ENCODE measurements at regions not wholly inside any gene's neighbourhood (a gene's known extent, or its start where the extent isn't known, plus 50 kb on each side); places are given as distances from the start of the nearest gene placed in this dataset.

DNA sequence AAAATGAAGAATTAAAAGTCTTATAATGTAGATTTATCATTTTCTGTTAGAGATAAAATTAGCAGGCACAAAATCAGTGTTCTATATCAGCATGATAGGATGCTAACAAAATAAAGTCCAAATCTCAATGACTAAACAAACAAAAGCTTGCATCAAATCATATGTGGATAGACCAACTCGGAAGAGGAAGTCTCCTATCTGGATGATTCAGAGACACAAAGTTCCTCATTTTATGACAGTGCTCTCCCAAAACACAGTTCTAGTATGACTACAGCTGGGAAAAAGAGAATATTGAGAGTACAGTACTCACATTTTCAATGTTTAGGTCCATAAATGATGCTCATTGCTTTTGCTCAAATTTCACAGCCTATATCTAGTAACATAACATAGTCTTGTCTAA, 376.1 kb upstream of the CTSO start:
- Histone ChIP-seq H3K4me2 (ENCODE audit: low read length) (no peak overlapping the region), H2AFZ (ENCODE audit: low read length) (no peak overlapping the region), H3K27ac (ENCODE audit: low read depth, low read length, poor library complexity, severe bottlenecking) (no peak overlapping the region), H3K79me2 (ENCODE audit: insufficient read depth, low read depth, low read length) (no peaks in the 10 kb centered on the region), H3K9me3 (ENCODE audit: low read length) (no peaks in the 10 kb centered on the region), H3K4me3 (ENCODE audit: low read depth, low read length, poor library complexity, severe bottlenecking) (no peak overlapping the region), H3K9me2 (ENCODE audit: insufficient read depth, low read length) (no peaks in the 10 kb centered on the region), H3K4me1 (ENCODE audit: insufficient read depth, low read length, poor library complexity, severe bottlenecking) (no peaks in the 10 kb centered on the region), H4K20me1 (ENCODE audit: insufficient read depth, low read length) (no peaks in the 10 kb centered on the region), H3K36me3 (ENCODE audit: insufficient read depth, low read length) (no peaks in the 10 kb centered on the region)
- intact Hi-C loops (cut with micrococcal nuclease; ENCODE audit: unreplicated experiment): no loop called here
- CTCF ChIA-PET (ENCODE audit: unreplicated experiment): no interaction called here
- no peak for DNase-seq (ENCODE audit: low spot score)
- TF ChIP-seq, protein P1, sequence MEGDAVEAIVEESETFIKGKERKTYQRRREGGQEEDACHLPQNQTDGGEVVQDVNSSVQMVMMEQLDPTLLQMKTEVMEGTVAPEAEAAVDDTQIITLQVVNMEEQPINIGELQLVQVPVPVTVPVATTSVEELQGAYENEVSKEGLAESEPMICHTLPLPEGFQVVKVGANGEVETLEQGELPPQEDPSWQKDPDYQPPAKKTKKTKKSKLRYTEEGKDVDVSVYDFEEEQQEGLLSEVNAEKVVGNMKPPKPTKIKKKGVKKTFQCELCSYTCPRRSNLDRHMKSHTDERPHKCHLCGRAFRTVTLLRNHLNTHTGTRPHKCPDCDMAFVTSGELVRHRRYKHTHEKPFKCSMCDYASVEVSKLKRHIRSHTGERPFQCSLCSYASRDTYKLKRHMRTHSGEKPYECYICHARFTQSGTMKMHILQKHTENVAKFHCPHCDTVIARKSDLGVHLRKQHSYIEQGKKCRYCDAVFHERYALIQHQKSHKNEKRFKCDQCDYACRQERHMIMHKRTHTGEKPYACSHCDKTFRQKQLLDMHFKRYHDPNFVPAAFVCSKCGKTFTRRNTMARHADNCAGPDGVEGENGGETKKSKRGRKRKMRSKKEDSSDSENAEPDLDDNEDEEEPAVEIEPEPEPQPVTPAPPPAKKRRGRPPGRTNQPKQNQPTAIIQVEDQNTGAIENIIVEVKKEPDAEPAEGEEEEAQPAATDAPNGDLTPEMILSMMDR (conservative IDR thresholded peaks at IDR 0.05; ENCODE audit: low read length): no peak
- no peak for TF ChIP-seq EZH2phosphoT487 (IDR thresholded peaks at IDR 0.05; ENCODE audit: borderline replicate concordance, low read depth, low read length)
- BruUV-seq (replicated peaks): no TSS peak
- POLR2A ChIA-PET: no interaction called here

DNA sequence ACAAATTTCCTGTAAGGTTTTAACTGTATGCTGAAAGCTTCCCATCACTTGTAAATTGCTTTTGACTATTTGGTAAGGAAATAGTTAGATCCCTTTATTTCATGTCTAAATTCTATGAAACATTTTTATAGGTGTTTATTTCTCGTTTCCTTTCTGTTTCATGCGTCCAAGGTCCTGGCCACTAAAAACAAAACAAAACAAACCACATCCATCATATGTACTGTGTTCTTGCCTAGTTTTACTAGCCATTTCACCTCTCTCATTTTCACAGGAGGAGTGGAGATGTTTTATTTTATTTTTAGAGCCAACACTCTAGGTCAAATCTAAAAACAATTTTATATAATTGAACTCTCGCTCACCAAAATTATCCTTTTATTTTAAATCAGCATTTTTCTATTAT, 375.2 kb upstream of the CTSO start:
- ChIA-PET POLR2A (no interaction called here), CTCF (ENCODE audit: unreplicated experiment) (no interaction called here)
- no TSS peak for BruUV-seq (replicated peaks)
- Histone ChIP-seq H3K9me3 (ENCODE audit: low read length) (no peaks in the 10 kb centered on the region), H3K4me1 (ENCODE audit: insufficient read depth, low read length, poor library complexity, severe bottlenecking) (no peaks in the 10 kb centered on the region), H3K4me2 (ENCODE audit: low read length) (no peak overlapping the region), H3K27ac (ENCODE audit: low read depth, low read length, poor library complexity, severe bottlenecking) (no peak overlapping the region), H3K36me3 (ENCODE audit: insufficient read depth, low read length) (no peaks in the 10 kb centered on the region), H3K79me2 (ENCODE audit: insufficient read depth, low read depth, low read length) (no peaks in the 10 kb centered on the region), H4K20me1 (ENCODE audit: insufficient read depth, low read length) (no peaks in the 10 kb centered on the region), H3K4me3 (ENCODE audit: low read depth, low read length, poor library complexity, severe bottlenecking) (no peak overlapping the region), H2AFZ (ENCODE audit: low read length) (no peak overlapping the region), H3K9me2 (ENCODE audit: insufficient read depth, low read length) (no peaks in the 10 kb centered on the region)
- TF ChIP-seq EZH2phosphoT487 (IDR thresholded peaks at IDR 0.05; ENCODE audit: borderline replicate concordance, low read depth, low read length): no peak
- TF ChIP-seq, protein P1 (conservative IDR thresholded peaks at IDR 0.05; ENCODE audit: low read length): no peak
- intact Hi-C loops (cut with micrococcal nuclease; ENCODE audit: unreplicated experiment): no loop called here
- DNase-seq (ENCODE audit: low spot score): no peak

DNA sequence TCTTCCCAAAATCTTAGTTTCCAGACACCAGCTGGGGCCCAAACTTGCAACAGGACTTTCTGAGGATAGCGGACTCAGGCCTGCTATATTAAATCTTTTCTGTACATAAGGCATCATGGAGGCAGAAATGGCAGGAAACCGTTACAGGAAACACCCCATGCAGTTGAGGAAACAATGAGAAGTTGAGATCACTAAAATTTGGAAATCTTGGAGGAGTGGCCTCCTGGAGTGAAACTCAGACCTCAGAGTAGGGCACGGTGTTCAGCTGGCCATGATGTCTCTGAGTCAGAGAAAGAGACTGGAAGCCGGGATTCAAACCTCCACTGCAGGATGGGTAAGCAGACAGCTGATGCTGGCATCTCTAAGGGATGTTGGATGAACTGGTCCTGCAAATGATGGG, 372.6 kb upstream of the CTSO start:
- POLR2A ChIA-PET: no interaction called here
- no TSS peak for BruUV-seq (replicated peaks)
- H3K27ac ChIP-seq (ENCODE audit: low read depth, low read length, poor library complexity, severe bottlenecking): no peak overlapping the region
- TF ChIP-seq, protein P1 (conservative IDR thresholded peaks at IDR 0.05; ENCODE audit: low read length): no peak
- no peak for TF ChIP-seq EZH2phosphoT487 (IDR thresholded peaks at IDR 0.05; ENCODE audit: borderline replicate concordance, low read depth, low read length)
- H2AFZ ChIP-seq (ENCODE audit: low read length): no peak overlapping the region
- H3K9me2 ChIP-seq (ENCODE audit: insufficient read depth, low read length): no peaks in the 10 kb centered on the region
- H4K20me1 ChIP-seq (ENCODE audit: insufficient read depth, low read length): no peaks in the 10 kb centered on the region
- no peaks in the 10 kb centered on the region for H3K79me2 ChIP-seq (ENCODE audit: insufficient read depth, low read depth, low read length)
- no peaks in the 10 kb centered on the region for H3K36me3 ChIP-seq (ENCODE audit: insufficient read depth, low read length)
- CTCF ChIA-PET (ENCODE audit: unreplicated experiment): no interaction called here
- no peak overlapping the region for H3K4me2 ChIP-seq (ENCODE audit: low read length)
- intact Hi-C loops (cut with micrococcal nuclease; ENCODE audit: unreplicated experiment): no loop called here
- H3K4me1 ChIP-seq (ENCODE audit: insufficient read depth, low read length, poor library complexity, severe bottlenecking): no peaks in the 10 kb centered on the region
- no peak for DNase-seq (ENCODE audit: low spot score)
- H3K9me3 ChIP-seq (ENCODE audit: low read length): no peaks in the 10 kb centered on the region
- H3K4me3 ChIP-seq (ENCODE audit: low read depth, low read length, poor library complexity, severe bottlenecking): no peak overlapping the region

All from OCI-LY7 (cell line).